GM12878 (cell line): ENCODE measurements at regions not wholly inside any gene's neighbourhood (a gene's known extent, or its start where the extent isn't known, plus 50 kb on each side); places are given as distances from the start of the nearest gene placed in this dataset.

Experiments used
- CBX3 ChIP-seq: fragments of 200-600 bp; sonication (generic); IDR thresholded peaks from 2 replicates; pipeline ENCODE4 v1.6.1; 2016; ENCODE audit warnings: low read depth, borderline replicate concordance
- CTCF ChIP-seq, 3 experiments: IDR thresholded peaks in 2 of 3; conservative IDR thresholded peaks in 1 of 3; 2 replicates each; pipeline ENCODE4 v1.5.1; 2011; ENCODE audit warnings: low read depth in 3 of 3, low read length in 3 of 3, mild to moderate bottlenecking in 3 of 3, control low read depth in 2 of 3, moderate library complexity in 2 of 3, inconsistent platforms in 1 of 3, mixed read lengths in 1 of 3; ENCODE audit not compliant: control insufficient read depth in 2 of 3, insufficient read depth in 1 of 3; ENCODE audit errors: extremely low read depth in 1 of 3
- GABPA ChIP-seq: IDR thresholded peaks from 2 replicates; pipeline ENCODE4 v1.6.1; 2014; ENCODE audit warnings: antibody characterized with exemption, low read depth, mild to moderate bottlenecking, inconsistent platforms
- JUND ChIP-seq: IDR thresholded peaks from 2 replicates; pipeline ENCODE4 v1.6.1; 2012; ENCODE audit warnings: low read depth, mild to moderate bottlenecking, low read length, improper control_type of control experiment, moderate library complexity
- MAX ChIP-seq: IDR thresholded peaks from 2 replicates; pipeline ENCODE4 v1.6.1; 2012; ENCODE audit warnings: low read depth, low read length, improper control_type of control experiment
- PKNOX1 ChIP-seq: fragments of 450-650 bp; IDR thresholded peaks from 2 replicates; pipeline ENCODE4 v1.6.1; 2016; ENCODE audit warnings: mild to moderate bottlenecking
- POLR2A ChIP-seq: IDR thresholded peaks from 2 replicates; pipeline ENCODE4 v1.6.1; 2011; ENCODE audit warnings: low read depth, mild to moderate bottlenecking, low read length
- POLR2AphosphoS5 ChIP-seq: IDR thresholded peaks from 2 replicates; pipeline ENCODE4 v1.6.1; 2011; ENCODE audit warnings: mild to moderate bottlenecking, low read length, inconsistent platforms
- RFX5 ChIP-seq: IDR thresholded peaks from 2 replicates; pipeline ENCODE4 v1.6.1; 2011; ENCODE audit warnings: low read depth, low read length, improper control_type of control experiment
- TCF12 ChIP-seq: IDR thresholded peaks from 2 replicates; pipeline ENCODE4 v1.6.1; 2011; ENCODE audit warnings: low read depth, mild to moderate bottlenecking, low read length
- ZBTB33 ChIP-seq: fragments of 450-650 bp; IDR thresholded peaks from 2 replicates; pipeline ENCODE4 v1.6.1; 2017; ENCODE audit warnings: mild to moderate bottlenecking
- TF ChIP-seq, protein P1 (sequence below): IDR thresholded peaks from 2 replicates; pipeline ENCODE4 v1.6.1; 2012; ENCODE audit warnings: low read length, inconsistent platforms

- TF ChIP-seq PKNOX1 (no peak), JUND (no peak), MAX (no peak), TCF12 (no peak), POLR2A (no peak), CBX3 (no peak), RFX5 (no peak), GABPA (no peak), POLR2AphosphoS5 (no peak), CTCF (IDR thresholded peaks at IDR 0.05 in 2 of 3, conservative IDR thresholded peaks at IDR 0.05 in 1 of 3; ENCODE audit: control insufficient read depth in 2 of 3, extremely low read depth in 1 of 3, insufficient read depth in 1 of 3, low read depth in 3 of 3, low read length in 3 of 3) (no peak), ZBTB33 (no peak)
- TF ChIP-seq, protein P1, sequence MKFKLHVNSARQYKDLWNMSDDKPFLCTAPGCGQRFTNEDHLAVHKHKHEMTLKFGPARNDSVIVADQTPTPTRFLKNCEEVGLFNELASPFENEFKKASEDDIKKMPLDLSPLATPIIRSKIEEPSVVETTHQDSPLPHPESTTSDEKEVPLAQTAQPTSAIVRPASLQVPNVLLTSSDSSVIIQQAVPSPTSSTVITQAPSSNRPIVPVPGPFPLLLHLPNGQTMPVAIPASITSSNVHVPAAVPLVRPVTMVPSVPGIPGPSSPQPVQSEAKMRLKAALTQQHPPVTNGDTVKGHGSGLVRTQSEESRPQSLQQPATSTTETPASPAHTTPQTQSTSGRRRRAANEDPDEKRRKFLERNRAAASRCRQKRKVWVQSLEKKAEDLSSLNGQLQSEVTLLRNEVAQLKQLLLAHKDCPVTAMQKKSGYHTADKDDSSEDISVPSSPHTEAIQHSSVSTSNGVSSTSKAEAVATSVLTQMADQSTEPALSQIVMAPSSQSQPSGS = no peak
Observed at GRCh38 chr19:29275266-29275665, 62.3 kb upstream of the UQCRFS1 start.
